ENCODE measurements at regions not wholly inside any gene's neighbourhood (a gene's known extent, or its start where the extent isn't known, plus 50 kb on each side); places are given as distances from the start of the nearest gene placed in this dataset.

- H3F3A ChIP-seq (ENCODE audit: insufficient read depth, low read length, poor library complexity, severe bottlenecking) = no peaks in the 10 kb centered on the region
Observed at GRCh38 chr7:91344911-91345310, 80.7 kb downstream of the FZD1 start.

DNA sequence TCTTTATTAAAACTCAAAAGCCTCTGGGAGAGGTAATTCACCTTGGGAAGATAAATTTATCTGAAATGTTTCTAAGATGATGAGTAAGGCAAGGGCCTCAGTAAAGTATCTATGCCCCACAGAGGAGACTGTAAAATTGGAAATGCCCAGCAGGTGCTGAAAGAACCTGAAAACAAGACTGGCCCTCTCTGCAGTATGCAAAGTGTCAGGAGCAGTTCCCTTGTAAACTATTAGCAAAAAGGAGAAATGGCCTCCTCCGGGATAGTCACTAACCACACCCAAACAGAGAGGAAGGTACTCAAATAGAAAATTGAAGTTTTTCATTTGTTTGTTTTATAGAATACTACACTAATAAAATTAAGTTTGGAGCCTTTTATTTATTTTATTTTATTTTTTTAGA, 81.2 kb downstream of the FZD1 start:
- Histone ChIP-seq H3K9ac (ENCODE audit: low read length) (no peak overlapping the region), H3K27me3 (ENCODE audit: insufficient read depth, low read depth, low read length) (no peaks in the 10 kb centered on the region), H2AFZ (ENCODE audit: low read depth, low read length) (no peak overlapping the region), H3K4me3 (ENCODE audit: low read length) (no peak overlapping the region), H3K9me2 (ENCODE audit: insufficient read depth, low read length) (no peaks in the 10 kb centered on the region), H4K20me1 (ENCODE audit: insufficient read depth) (no peaks in the 10 kb centered on the region), H3K36me3 (ENCODE audit: insufficient read depth, low read length) (no peaks in the 10 kb centered on the region), H3F3A (ENCODE audit: insufficient read depth, low read length, poor library complexity, severe bottlenecking) (no peaks in the 10 kb centered on the region), H3K27ac (ENCODE audit: low read length) (no peak overlapping the region), H3K9me3 (ENCODE audit: low read length) (no peaks in the 10 kb centered on the region), H3K4me2 (ENCODE audit: low read length) (no peak overlapping the region), H3K79me2 (replicated peaks; ENCODE audit: insufficient read depth, low read length) (no peaks in the 10 kb centered on the region)
- TF ChIP-seq TAF1 (IDR thresholded peaks at IDR 0.05; ENCODE audit: low read depth) (no peak), EZH2 (IDR thresholded peaks at IDR 0.05; ENCODE audit: borderline replicate concordance, insufficient read depth, low read length, poor library complexity, severe bottlenecking) (no peak), EP300 (conservative IDR thresholded peaks at IDR 0.05; ENCODE audit: poor library complexity, severe bottlenecking) (no peak), REST (IDR thresholded peaks at IDR 0.05; ENCODE audit: borderline replicate concordance) (no peak), MXI1 (conservative IDR thresholded peaks at IDR 0.05; ENCODE audit: poor library complexity, severe bottlenecking) (no peak), RAD21 (conservative IDR thresholded peaks at IDR 0.05) (no peak), SMC3 (conservative IDR thresholded peaks at IDR 0.05; ENCODE audit: poor library complexity) (no peak), POLR2AphosphoS5 (IDR thresholded peaks at IDR 0.05) (no peak)
- TF ChIP-seq, protein P1, sequence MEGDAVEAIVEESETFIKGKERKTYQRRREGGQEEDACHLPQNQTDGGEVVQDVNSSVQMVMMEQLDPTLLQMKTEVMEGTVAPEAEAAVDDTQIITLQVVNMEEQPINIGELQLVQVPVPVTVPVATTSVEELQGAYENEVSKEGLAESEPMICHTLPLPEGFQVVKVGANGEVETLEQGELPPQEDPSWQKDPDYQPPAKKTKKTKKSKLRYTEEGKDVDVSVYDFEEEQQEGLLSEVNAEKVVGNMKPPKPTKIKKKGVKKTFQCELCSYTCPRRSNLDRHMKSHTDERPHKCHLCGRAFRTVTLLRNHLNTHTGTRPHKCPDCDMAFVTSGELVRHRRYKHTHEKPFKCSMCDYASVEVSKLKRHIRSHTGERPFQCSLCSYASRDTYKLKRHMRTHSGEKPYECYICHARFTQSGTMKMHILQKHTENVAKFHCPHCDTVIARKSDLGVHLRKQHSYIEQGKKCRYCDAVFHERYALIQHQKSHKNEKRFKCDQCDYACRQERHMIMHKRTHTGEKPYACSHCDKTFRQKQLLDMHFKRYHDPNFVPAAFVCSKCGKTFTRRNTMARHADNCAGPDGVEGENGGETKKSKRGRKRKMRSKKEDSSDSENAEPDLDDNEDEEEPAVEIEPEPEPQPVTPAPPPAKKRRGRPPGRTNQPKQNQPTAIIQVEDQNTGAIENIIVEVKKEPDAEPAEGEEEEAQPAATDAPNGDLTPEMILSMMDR (IDR thresholded peaks at IDR 0.05; ENCODE audit: poor library complexity, severe bottlenecking) = no peak

More at GRCh38 chr7:91344911-91345310, 80.7 kb downstream of the FZD1 start:
- no peaks in the 10 kb centered on the region for H3K79me2 ChIP-seq (replicated peaks; ENCODE audit: insufficient read depth, low read length)
- H3K4me3 ChIP-seq (ENCODE audit: low read length) = no peak overlapping the region
- no peaks in the 10 kb centered on the region for H3K36me3 ChIP-seq (ENCODE audit: insufficient read depth, low read length)
- H2AFZ ChIP-seq (ENCODE audit: low read depth, low read length) = no peak overlapping the region
- H3K9ac ChIP-seq (ENCODE audit: low read length) = no peak overlapping the region
- H3K9me3 ChIP-seq (ENCODE audit: low read length) = no peaks in the 10 kb centered on the region
- H3K27me3 ChIP-seq (ENCODE audit: insufficient read depth, low read depth, low read length) = no peaks in the 10 kb centered on the region
- no peaks in the 10 kb centered on the region for H3K9me2 ChIP-seq (ENCODE audit: insufficient read depth, low read length)
- no peaks in the 10 kb centered on the region for H4K20me1 ChIP-seq (ENCODE audit: insufficient read depth)
- no peak overlapping the region for H3K4me2 ChIP-seq (ENCODE audit: low read length)
- no peak overlapping the region for H3K27ac ChIP-seq (ENCODE audit: low read length)
- TF ChIP-seq REST (IDR thresholded peaks at IDR 0.05; ENCODE audit: borderline replicate concordance) (no peak), TAF1 (IDR thresholded peaks at IDR 0.05; ENCODE audit: low read depth) (no peak), MXI1 (conservative IDR thresholded peaks at IDR 0.05; ENCODE audit: poor library complexity, severe bottlenecking) (no peak), EZH2 (IDR thresholded peaks at IDR 0.05; ENCODE audit: borderline replicate concordance, insufficient read depth, low read length, poor library complexity, severe bottlenecking) (no peak), SMC3 (conservative IDR thresholded peaks at IDR 0.05; ENCODE audit: poor library complexity) (no peak), EP300 (conservative IDR thresholded peaks at IDR 0.05; ENCODE audit: poor library complexity, severe bottlenecking) (no peak), RAD21 (conservative IDR thresholded peaks at IDR 0.05) (no peak), POLR2AphosphoS5 (IDR thresholded peaks at IDR 0.05) (no peak)
- TF ChIP-seq, protein P1 (IDR thresholded peaks at IDR 0.05; ENCODE audit: poor library complexity, severe bottlenecking) = no peak

Data from neural cell (in vitro differentiated cells).